HEK293 (cell line): ENCODE measurements at regions not wholly inside any gene's neighbourhood (a gene's known extent, or its start where the extent isn't known, plus 50 kb on each side); places are given as distances from the start of the nearest gene placed in this dataset.

Experiments
- CTCF ChIA-PET: fragments of 350-600 bp; formaldehyde crosslinking; extraction: SDS; loops from one replicate; lab custom pipeline; 2021; ENCODE audit warnings: antibody characterized with exemption; lab: Yijun Ruan, JAX
- POLR2A ChIA-PET: fragments of 300-600 bp; formaldehyde crosslinking; extraction: SDS; loops from one replicate; lab custom pipeline; 2020; ENCODE audit warnings: antibody characterized with exemption, inconsistent platforms; lab: Yijun Ruan, JAX
- H3K27ac ChIP-seq: fragments of 200-500 bp; sonication (Bioruptor generic); 2 replicates; pipeline ENCODE4 v1.5.1; 2014; ENCODE audit warnings: low read depth, low read length, control low read depth, inconsistent platforms; ENCODE audit errors: extremely low read depth
- H3K36me3 ChIP-seq, 2 experiments: fragments of 200-500 bp in 1 of 2; sonication (Bioruptor generic) in 1 of 2; 1 replicate in 1 of 2; 2 replicates in 1 of 2; pipeline ENCODE4 v1.5.1; 2014 to 2017; ENCODE audit warnings: inconsistent platforms in 2 of 2, low read length in 2 of 2; ENCODE audit not compliant: control insufficient read depth in 2 of 2, insufficient read depth in 1 of 2
- H3K4me1 ChIP-seq: fragments of 200-500 bp; sonication (Bioruptor generic); 2 replicates; pipeline ENCODE4 v1.5.1; 2014; ENCODE audit warnings: mild to moderate bottlenecking, low read length, inconsistent platforms; ENCODE audit not compliant: control insufficient read depth, insufficient read depth
- H3K4me3 ChIP-seq: 2 replicates; pipeline ENCODE4 v1.5.1; 2011; ENCODE audit warnings: low read depth, mild to moderate bottlenecking, control low read depth, low read length, moderate library complexity
- H3K9me3 ChIP-seq: fragments of 200-500 bp; sonication (Bioruptor generic); 2 replicates; pipeline ENCODE4 v1.5.1; 2014; ENCODE audit warnings: low read depth, low read length, inconsistent platforms; ENCODE audit not compliant: control insufficient read depth, insufficient read depth
- BCL6B ChIP-seq: fragments of 450-650 bp; formaldehyde crosslinking; IDR thresholded peaks from 2 replicates; pipeline ENCODE4 v1.5.1; 2017; ENCODE audit warnings: missing biosample characterization, missing genetic modification characterization
- GFI1B ChIP-seq: fragments of 450-650 bp; formaldehyde crosslinking; IDR thresholded peaks from 2 replicates; pipeline ENCODE4 v1.5.1; 2016; ENCODE audit warnings: missing biosample characterization, missing genetic modification characterization
- KLF7 ChIP-seq: fragments of 450-650 bp; formaldehyde crosslinking; IDR thresholded peaks from 2 replicates; pipeline ENCODE4 v1.5.1; 2016; ENCODE audit warnings: missing biosample characterization, missing genetic modification characterization, borderline replicate concordance
- PRDM1 ChIP-seq: fragments of 450-650 bp; formaldehyde crosslinking; IDR thresholded peaks from 2 replicates; pipeline ENCODE4; 2016; ENCODE audit warnings: missing biosample characterization, missing genetic modification characterization
- SP7 ChIP-seq: fragments of 450-650 bp; formaldehyde crosslinking; IDR thresholded peaks from 2 replicates; pipeline ENCODE4 v1.5.1; 2016; ENCODE audit warnings: missing biosample characterization, missing genetic modification characterization
- YY1 ChIP-seq: fragments of 450-650 bp; formaldehyde crosslinking; IDR thresholded peaks from 2 replicates; pipeline ENCODE4 v1.5.1; 2018; ENCODE audit warnings: missing biosample characterization, missing genetic modification characterization
- ZBTB6 ChIP-seq: fragments of 450-650 bp; formaldehyde crosslinking; IDR thresholded peaks from 2 replicates; pipeline ENCODE4 v1.5.1; 2017; ENCODE audit warnings: missing biosample characterization, missing genetic modification characterization
- ZNF10 ChIP-seq: fragments of 450-650 bp; formaldehyde crosslinking; IDR thresholded peaks from 2 replicates; pipeline ENCODE4 v1.5.1; 2017; ENCODE audit warnings: missing biosample characterization, missing genetic modification characterization
- ZNF157 ChIP-seq: fragments of 450-650 bp; formaldehyde crosslinking; IDR thresholded peaks from 2 replicates; pipeline ENCODE4 v1.5.1; 2016; ENCODE audit warnings: missing biosample characterization, missing genetic modification characterization
- ZNF280D ChIP-seq: fragments of 450-650 bp; formaldehyde crosslinking; IDR thresholded peaks from 2 replicates; pipeline ENCODE4 v1.5.1; 2016; ENCODE audit warnings: missing biosample characterization, missing genetic modification characterization
- ZNF311 ChIP-seq: fragments of 450-650 bp; formaldehyde crosslinking; IDR thresholded peaks from 2 replicates; pipeline ENCODE4 v1.5.1; 2017; ENCODE audit warnings: missing biosample characterization, missing genetic modification characterization, borderline replicate concordance
- ZNF488 ChIP-seq: fragments of 450-650 bp; formaldehyde crosslinking; IDR thresholded peaks from 2 replicates; pipeline ENCODE4 v1.5.1; 2016; ENCODE audit warnings: missing biosample characterization, missing genetic modification characterization
- ZNF677 ChIP-seq: fragments of 450-650 bp; IDR thresholded peaks from 2 replicates; pipeline ENCODE4 v1.5.0; 2018; ENCODE audit warnings: missing biosample characterization, mild to moderate bottlenecking, missing genetic modification characterization, moderate library complexity
- ZNF704 ChIP-seq: fragments of 450-650 bp; formaldehyde crosslinking; IDR thresholded peaks from 2 replicates; pipeline ENCODE4 v1.5.1; 2016; ENCODE audit warnings: missing biosample characterization, missing genetic modification characterization
- ZNF792 ChIP-seq: fragments of 450-650 bp; formaldehyde crosslinking; IDR thresholded peaks from 2 replicates; pipeline ENCODE4 v1.5.1; 2016; ENCODE audit warnings: missing biosample characterization, missing genetic modification characterization
- TF ChIP-seq, protein P1 (sequence below): fragments of 450-650 bp; formaldehyde crosslinking; optimal IDR thresholded peaks from 2 replicates; pipeline ENCODE3; 2016; ENCODE audit warnings: missing biosample characterization, mild to moderate bottlenecking, missing genetic modification characterization
- TF ChIP-seq, protein P2 (sequence below): fragments of 450-650 bp; formaldehyde crosslinking; IDR thresholded peaks from 2 replicates; pipeline ENCODE4; 2016; ENCODE audit warnings: missing biosample characterization, missing genetic modification characterization

DNA sequence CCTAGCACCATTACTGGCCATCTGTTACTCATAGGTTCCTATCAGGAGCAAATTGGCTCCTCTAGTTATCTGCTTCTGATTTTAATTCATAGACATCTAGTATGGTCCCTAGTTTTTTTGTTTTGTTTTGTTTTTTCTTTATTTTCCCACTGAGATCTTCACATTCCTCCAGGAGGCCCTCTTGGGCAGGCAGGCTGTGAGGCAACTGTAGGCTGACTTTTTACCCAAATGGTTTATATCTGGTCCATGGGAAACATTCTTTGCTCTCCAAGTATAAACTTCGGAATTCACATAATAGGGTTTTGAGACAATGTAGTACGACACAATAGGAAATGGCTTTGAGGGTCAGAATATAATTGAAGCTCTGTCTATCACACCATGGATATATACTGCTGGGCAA lies 250.9 kb upstream of the DAB2 start:
- Histone ChIP-seq H3K4me3 (no peak overlapping the region), H3K27ac (no peak overlapping the region), H3K36me3 (no peaks in the 10 kb centered on the region), H3K4me1 (no peaks in the 10 kb centered on the region), H3K9me3 (no peaks in the 10 kb centered on the region)
- CTCF ChIA-PET: no interaction called here
- POLR2A ChIA-PET: no interaction called here
- TF ChIP-seq ZNF280D (tag by site-specific recombination) (no peak), ZNF677 (tag by site-specific recombination) (no peak), GFI1B (no peak), PRDM1 (tag by site-specific recombination) (no peak), ZNF792 (tag by site-specific recombination) (no peak), KLF7 (tag by site-specific recombination) (no peak), ZBTB6 (tag by site-specific recombination) (no peak)
- TF ChIP-seq, protein P1, sequence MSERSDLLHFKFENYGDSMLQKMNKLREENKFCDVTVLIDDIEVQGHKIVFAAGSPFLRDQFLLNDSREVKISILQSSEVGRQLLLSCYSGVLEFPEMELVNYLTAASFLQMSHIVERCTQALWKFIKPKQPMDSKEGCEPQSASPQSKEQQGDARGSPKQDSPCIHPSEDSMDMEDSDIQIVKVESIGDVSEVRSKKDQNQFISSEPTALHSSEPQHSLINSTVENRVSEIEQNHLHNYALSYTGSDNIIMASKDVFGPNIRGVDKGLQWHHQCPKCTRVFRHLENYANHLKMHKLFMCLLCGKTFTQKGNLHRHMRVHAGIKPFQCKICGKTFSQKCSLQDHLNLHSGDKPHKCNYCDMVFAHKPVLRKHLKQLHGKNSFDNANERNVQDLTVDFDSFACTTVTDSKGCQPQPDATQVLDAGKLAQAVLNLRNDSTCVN: no peak

DNA sequence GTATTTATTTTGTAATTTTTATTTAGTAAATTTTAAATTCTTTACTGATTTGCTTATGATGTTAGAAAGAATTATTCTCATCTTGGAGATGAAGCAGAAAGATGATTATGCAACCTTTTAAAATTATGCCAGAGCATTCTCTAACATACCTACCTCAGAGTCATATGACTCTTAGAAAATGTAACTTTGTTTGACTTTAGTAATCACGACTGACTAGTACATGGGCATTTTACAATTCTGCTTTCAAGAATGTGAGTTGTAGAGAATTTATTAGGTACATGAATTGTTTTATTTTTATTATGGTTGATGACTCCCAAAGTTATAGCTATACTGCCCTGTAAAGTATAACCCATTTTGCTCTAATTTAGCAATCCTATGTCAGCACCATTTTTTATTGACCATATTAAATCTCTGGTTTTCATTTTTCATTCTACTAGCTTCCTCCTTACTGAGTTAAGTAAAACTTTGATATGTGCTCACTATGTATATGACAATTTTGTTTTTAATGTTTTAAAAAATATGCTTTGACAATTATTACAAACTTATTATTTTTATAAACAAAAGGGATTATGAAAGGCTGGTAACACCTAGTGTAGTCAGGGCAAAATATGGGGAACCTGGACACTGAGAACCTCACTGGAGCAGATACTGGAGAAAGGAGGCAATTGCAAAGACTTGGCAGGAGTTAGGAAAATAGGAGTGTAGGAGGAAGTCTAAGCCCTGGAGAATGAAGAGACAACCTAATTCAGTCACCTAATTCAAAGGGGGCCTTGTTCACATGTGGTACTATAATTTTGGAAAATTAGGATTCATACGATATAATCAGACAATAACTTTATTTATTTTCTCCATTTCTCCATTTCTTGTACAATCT lies 249.7 kb upstream of the DAB2 start:
- Histone ChIP-seq H3K4me1 (no peaks in the 10 kb centered on the region), H3K36me3 (no peaks in the 10 kb centered on the region), H3K27ac (no peak overlapping the region), H3K9me3 (no peaks in the 10 kb centered on the region), H3K4me3 (no peak overlapping the region)
- ChIA-PET CTCF (no interaction called here), POLR2A (no interaction called here)
- no peak for TF ChIP-seq ZNF157 (tag by site-specific recombination)
- no peak for TF ChIP-seq BCL6B (tag by site-specific recombination)
- TF ChIP-seq ZNF10 (tag by site-specific recombination): no peak
- TF ChIP-seq ZNF311 (tag by site-specific recombination): no peak
- TF ChIP-seq YY1 (tag by site-specific recombination): no peak
- no peak for TF ChIP-seq ZNF704
- no peak for TF ChIP-seq SP7 (tag by site-specific recombination)
- TF ChIP-seq, protein P2, sequence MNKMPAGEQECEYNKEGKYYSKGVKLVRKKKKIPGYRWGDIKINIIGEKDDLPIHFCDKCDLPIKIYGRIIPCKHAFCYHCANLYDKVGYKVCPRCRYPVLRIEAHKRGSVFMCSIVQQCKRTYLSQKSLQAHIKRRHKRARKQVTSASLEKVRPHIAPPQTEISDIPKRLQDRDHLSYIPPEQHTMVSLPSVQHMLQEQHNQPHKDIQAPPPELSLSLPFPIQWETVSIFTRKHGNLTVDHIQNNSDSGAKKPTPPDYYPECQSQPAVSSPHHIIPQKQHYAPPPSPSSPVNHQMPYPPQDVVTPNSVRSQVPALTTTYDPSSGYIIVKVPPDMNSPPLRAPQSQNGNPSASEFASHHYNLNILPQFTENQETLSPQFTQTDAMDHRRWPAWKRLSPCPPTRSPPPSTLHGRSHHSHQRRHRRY (tag by site-specific recombination): no peak
- no peak for TF ChIP-seq ZNF488 (tag by site-specific recombination)
